NCI-H1092 (cell line): ENCODE measurements at regions not wholly inside any gene's neighbourhood (a gene's known extent, or its start where the extent isn't known, plus 50 kb on each side); places are given as distances from the start of the nearest gene placed in this dataset.

Experiments used
- DNase-seq: peaks from one replicate; lab custom pipeline; 2025; lab: John Stamatoyannopoulos, UW

- DNase-seq: no peak
Observed at GRCh38 chrX:11952176-11952720, 186.0 kb upstream of the FRMPD4 start.

GRCh38 chrX:11953615-11954014 is 184.7 kb upstream of the FRMPD4 start:
- no peak for DNase-seq

- no peak for DNase-seq
Observed at GRCh38 chrX:11954176-11954575, 184.1 kb upstream of the FRMPD4 start.

- DNase-seq: no peak
Observed at GRCh38 chrX:11960031-11960430, 178.2 kb upstream of the FRMPD4 start.

- DNase-seq: no peak
Observed at GRCh38 chrX:11965436-11965835, 172.8 kb upstream of the FRMPD4 start.

- DNase-seq: no peak
Observed at GRCh38 chrX:11967986-11968869, 170.0 kb upstream of the FRMPD4 start.

- no peak for DNase-seq
Observed at GRCh38 chrX:11968991-11969390, 169.3 kb upstream of the FRMPD4 start.

GRCh38 chrX:11970578-11971359 is 167.5 kb upstream of the FRMPD4 start:
- DNase-seq: no peak

GRCh38 chrX:11976663-11977062 is 161.6 kb upstream of the FRMPD4 start:
- no peak for DNase-seq

GRCh38 chrX:11992271-11992670 is 146.0 kb upstream of the FRMPD4 start:
- DNase-seq: no peak

GRCh38 chrX:11995146-11995545 is 143.1 kb upstream of the FRMPD4 start:
- no peak for DNase-seq

GRCh38 chrX:11996810-11997209 is 141.5 kb upstream of the FRMPD4 start:
- no peak for DNase-seq

- DNase-seq: no peak
Observed at GRCh38 chrX:11998944-11999343, 139.3 kb upstream of the FRMPD4 start.

- no peak for DNase-seq
Observed at GRCh38 chrX:12002876-12003275, 135.4 kb upstream of the FRMPD4 start.

- DNase-seq: no peak
Observed at GRCh38 chrX:12007881-12008280, 130.4 kb upstream of the FRMPD4 start.

GRCh38 chrX:12010436-12010835 is 127.8 kb upstream of the FRMPD4 start:
- no peak for DNase-seq

- no peak for DNase-seq
Observed at GRCh38 chrX:12011075-12011474, 127.2 kb upstream of the FRMPD4 start.

GRCh38 chrX:12013211-12013618 is 125.1 kb upstream of the FRMPD4 start:
- no peak for DNase-seq

GRCh38 chrX:12021698-12022097 is 116.6 kb upstream of the FRMPD4 start:
- DNase-seq: no peak

GRCh38 chrX:12026481-12026880 is 111.8 kb upstream of the FRMPD4 start:
- DNase-seq: no peak

GRCh38 chrX:12032082-12032481 is 106.2 kb upstream of the FRMPD4 start:
- DNase-seq: no peak

- DNase-seq: no peak
Observed at GRCh38 chrX:12034741-12035140, 103.5 kb upstream of the FRMPD4 start.

- DNase-seq: no peak
Observed at GRCh38 chrX:12042615-12043014, 95.7 kb upstream of the FRMPD4 start.
